Body of pancreas (tissue), 4 donors: ENCODE measurements at regions not wholly inside any gene's neighbourhood (a gene's known extent, or its start where the extent isn't known, plus 50 kb on each side); places are given as distances from the start of the nearest gene placed in this dataset.
"Not testable (repeated sequence)": the region's sequence is repeated elsewhere in the genome, so short reads cannot be mapped to it uniquely, and the experiment has no call there.

Experiments used
- CTCF ChIP-seq, 7 experiments: fragments of 450-650 bp in 4 of 7; fragments of 200-600 bp in 3 of 7; sonication (generic) in 3 of 7; IDR thresholded peaks; one replicate each; pipeline ENCODE4 v1.5.1; 2016 to 2019; ENCODE audit warnings: antibody characterized with exemption in 7 of 7
- POLR2A ChIP-seq, 3 donors: fragments of 450-650 bp; IDR thresholded peaks; one replicate each; pipeline ENCODE4 v1.6.1; 2016; ENCODE audit warnings: antibody characterized with exemption in 3 of 3, mild to moderate bottlenecking in 2 of 3

GRCh38 chr6:109915748-109916147, 62.4 kb upstream of the GPR6 start:
- TF ChIP-seq CTCF, POLR2A (IDR thresholded peaks at IDR 0.05): not testable (repeated sequence)
